ENCODE measurements at regions not wholly inside any gene's neighbourhood (a gene's known extent, or its start where the extent isn't known, plus 50 kb on each side); places are given as distances from the start of the nearest gene placed in this dataset.

DNA sequence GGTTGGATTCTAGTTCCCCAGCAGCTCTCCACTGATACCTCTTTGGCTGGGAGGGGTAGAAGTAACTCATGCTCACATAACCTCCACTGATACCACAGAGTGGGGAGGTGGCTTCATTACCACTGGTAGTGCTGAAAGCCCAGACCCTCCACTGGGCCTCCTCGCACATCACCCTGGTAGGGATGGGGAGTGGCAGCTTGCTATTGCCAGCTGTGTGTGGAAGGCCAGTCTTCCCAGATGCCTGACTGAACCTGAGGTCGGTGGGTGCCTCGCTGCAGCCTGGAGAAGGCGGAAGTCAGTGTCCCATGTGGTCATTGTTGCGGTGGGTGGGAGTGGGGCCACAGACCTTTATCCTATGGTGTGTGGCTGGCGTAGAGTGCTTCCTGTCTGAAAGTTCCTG is 138.0 kb downstream of the TAF11L14 start:
- Histone ChIP-seq H3K4ac (ENCODE audit: low read depth, low read length) (no peak overlapping the region), H4K20me1 (ENCODE audit: insufficient read depth, low read length) (no peaks in the 10 kb centered on the region), H4K5ac (ENCODE audit: low read depth, low read length) (no peak overlapping the region), H2BK20ac (ENCODE audit: low read depth, low read length) (no peak overlapping the region), H3K9me1 (ENCODE audit: insufficient read depth, low read length) (no peaks in the 10 kb centered on the region), H2BK120ac (ENCODE audit: low read depth, low read length) (no peak overlapping the region), H2BK15ac (ENCODE audit: low read depth, low read length) (no peak overlapping the region), H3K56ac (ENCODE audit: extremely low read depth, insufficient read depth, low read length) (no peak overlapping the region), H3K9me3 (ENCODE audit: control insufficient read depth, insufficient read depth, low read length) (no peaks in the 10 kb centered on the region), H3K27ac (ENCODE audit: insufficient read depth, low read length) (no peak overlapping the region), H2BK5ac (ENCODE audit: low read depth, low read length, poor library complexity, severe bottlenecking) (no peak overlapping the region), H2AK9ac (replicated peaks; ENCODE audit: low read depth, low read length, poor library complexity) (no peak overlapping the region), H4K8ac (ENCODE audit: low read depth in 2 of 2, low read length in 2 of 2) (no peak overlapping the region), H3K23ac (ENCODE audit: low read depth, low read length) (no peak overlapping the region), H3K4me3 (ENCODE audit: insufficient read depth, low read depth, low read length) (no peak overlapping the region), H3K4me1 (ENCODE audit: control insufficient read depth, insufficient read depth, low read length) (no peaks in the 10 kb centered on the region), H3K36me3 (ENCODE audit: control insufficient read depth, insufficient read depth, low read length) (no peaks in the 10 kb centered on the region), H3K4me2 (ENCODE audit: low read depth, low read length) (no peak overlapping the region), H3K79me1 (ENCODE audit: low read depth in 1 of 2, low read length in 2 of 2) (no peaks in the 10 kb centered on the region), H4K91ac (ENCODE audit: insufficient read depth, low read depth, low read length) (no peak overlapping the region), H3K14ac (replicated peaks; ENCODE audit: low read depth, low read length) (no peak overlapping the region), H2AK5ac (ENCODE audit: low read depth, low read length) (no peak overlapping the region), H2AFZ (replicated peaks; ENCODE audit: low read length, poor library complexity) (no peak overlapping the region), H3K27me3 (ENCODE audit: control insufficient read depth, insufficient read depth, low read length) (no peaks in the 10 kb centered on the region), H3K18ac (ENCODE audit: low read depth, low read length) (no peak overlapping the region), H3K9ac (ENCODE audit: low read depth, low read length) (no peak overlapping the region)
- in situ Hi-C loops (cut with MboI; ENCODE audit: low sequenced_read_pairs): no loop called here
- POLR2A ChIA-PET (ENCODE audit: unreplicated experiment): no interaction called here
- ATAC-seq (ENCODE audit: low read depth) (no peak), DNase-seq (no peak)
- no peak for TF ChIP-seq NFE2L2 (IDR thresholded peaks at IDR 0.05; ENCODE audit: low read depth, low read length)
- TF ChIP-seq MXI1 (IDR thresholded peaks at IDR 0.05; ENCODE audit: borderline replicate concordance, low read depth, low read length): no peak
- no peak for TF ChIP-seq SMC3 (IDR thresholded peaks at IDR 0.05; ENCODE audit: low read depth, low read length)
- TF ChIP-seq CHD1 (IDR thresholded peaks at IDR 0.05; ENCODE audit: low read depth, low read length): no peak
- no peak for TF ChIP-seq FOS (IDR thresholded peaks at IDR 0.05; ENCODE audit: low read depth, low read length)
- no peak for TF ChIP-seq RAD21 (IDR thresholded peaks at IDR 0.05; ENCODE audit: low read length)
- no peak for TF ChIP-seq MAZ (IDR thresholded peaks at IDR 0.05; ENCODE audit: borderline replicate concordance, low read depth, low read length)
- TF ChIP-seq CEBPB (IDR thresholded peaks at IDR 0.05; ENCODE audit: low read depth, low read length): no peak
- TF ChIP-seq BHLHE40 (IDR thresholded peaks at IDR 0.05; ENCODE audit: low read depth, low read length): no peak
- TF ChIP-seq, protein P1, sequence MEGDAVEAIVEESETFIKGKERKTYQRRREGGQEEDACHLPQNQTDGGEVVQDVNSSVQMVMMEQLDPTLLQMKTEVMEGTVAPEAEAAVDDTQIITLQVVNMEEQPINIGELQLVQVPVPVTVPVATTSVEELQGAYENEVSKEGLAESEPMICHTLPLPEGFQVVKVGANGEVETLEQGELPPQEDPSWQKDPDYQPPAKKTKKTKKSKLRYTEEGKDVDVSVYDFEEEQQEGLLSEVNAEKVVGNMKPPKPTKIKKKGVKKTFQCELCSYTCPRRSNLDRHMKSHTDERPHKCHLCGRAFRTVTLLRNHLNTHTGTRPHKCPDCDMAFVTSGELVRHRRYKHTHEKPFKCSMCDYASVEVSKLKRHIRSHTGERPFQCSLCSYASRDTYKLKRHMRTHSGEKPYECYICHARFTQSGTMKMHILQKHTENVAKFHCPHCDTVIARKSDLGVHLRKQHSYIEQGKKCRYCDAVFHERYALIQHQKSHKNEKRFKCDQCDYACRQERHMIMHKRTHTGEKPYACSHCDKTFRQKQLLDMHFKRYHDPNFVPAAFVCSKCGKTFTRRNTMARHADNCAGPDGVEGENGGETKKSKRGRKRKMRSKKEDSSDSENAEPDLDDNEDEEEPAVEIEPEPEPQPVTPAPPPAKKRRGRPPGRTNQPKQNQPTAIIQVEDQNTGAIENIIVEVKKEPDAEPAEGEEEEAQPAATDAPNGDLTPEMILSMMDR (conservative IDR thresholded peaks at IDR 0.05; ENCODE audit: low read depth, low read length): no peak
- TF ChIP-seq, protein P2, sequence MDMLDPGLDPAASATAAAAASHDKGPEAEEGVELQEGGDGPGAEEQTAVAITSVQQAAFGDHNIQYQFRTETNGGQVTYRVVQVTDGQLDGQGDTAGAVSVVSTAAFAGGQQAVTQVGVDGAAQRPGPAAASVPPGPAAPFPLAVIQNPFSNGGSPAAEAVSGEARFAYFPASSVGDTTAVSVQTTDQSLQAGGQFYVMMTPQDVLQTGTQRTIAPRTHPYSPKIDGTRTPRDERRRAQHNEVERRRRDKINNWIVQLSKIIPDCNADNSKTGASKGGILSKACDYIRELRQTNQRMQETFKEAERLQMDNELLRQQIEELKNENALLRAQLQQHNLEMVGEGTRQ (IDR thresholded peaks at IDR 0.05; ENCODE audit: low read depth, low read length): no peak
- no peak for TF ChIP-seq MAFK (IDR thresholded peaks at IDR 0.05; ENCODE audit: low read depth, low read length)
- no peak for TF ChIP-seq POLR2A (IDR thresholded peaks at IDR 0.05; ENCODE audit: low read depth, low read length)
- TF ChIP-seq, protein P3, sequence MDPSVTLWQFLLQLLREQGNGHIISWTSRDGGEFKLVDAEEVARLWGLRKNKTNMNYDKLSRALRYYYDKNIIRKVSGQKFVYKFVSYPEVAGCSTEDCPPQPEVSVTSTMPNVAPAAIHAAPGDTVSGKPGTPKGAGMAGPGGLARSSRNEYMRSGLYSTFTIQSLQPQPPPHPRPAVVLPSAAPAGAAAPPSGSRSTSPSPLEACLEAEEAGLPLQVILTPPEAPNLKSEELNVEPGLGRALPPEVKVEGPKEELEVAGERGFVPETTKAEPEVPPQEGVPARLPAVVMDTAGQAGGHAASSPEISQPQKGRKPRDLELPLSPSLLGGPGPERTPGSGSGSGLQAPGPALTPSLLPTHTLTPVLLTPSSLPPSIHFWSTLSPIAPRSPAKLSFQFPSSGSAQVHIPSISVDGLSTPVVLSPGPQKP (IDR thresholded peaks at IDR 0.05; ENCODE audit: borderline replicate concordance, low read depth, low read length): no peak
- no peak for TF ChIP-seq RFX5 (IDR thresholded peaks at IDR 0.05; ENCODE audit: low read depth, low read length)
- TF ChIP-seq RCOR1 (IDR thresholded peaks at IDR 0.05; ENCODE audit: insufficient replicate concordance, low read length): no peak
- BruUV-seq (replicated peaks): no TSS peak
- CTCF ChIA-PET: no interaction called here
- intact Hi-C loops (cut with micrococcal nuclease): no loop called here
- dilution Hi-C loops (cut with HindIII; ENCODE audit: low sequenced_read_pairs, unreplicated experiment): no loop called here
- 100% methylated on average over 2 of the region's 6 CpGs; no CpG with 5 or more reads in 1 of the 2 experiments for WGBS, 2 experiments (ENCODE audit: extremely low coverage in 2 of 2, insufficient read length in 1 of 2)

Measured in IMR-90 (cell line).